K562 (cell line): ENCODE measurements at regions not wholly inside any gene's neighbourhood (a gene's known extent, or its start where the extent isn't known, plus 50 kb on each side); places are given as distances from the start of the nearest gene placed in this dataset.

Experiments
- ATAC-seq: fragments of 200-7000 bp; cut with Tn5 transposase; 3 replicates; pipeline ENCODE4 v1.9.1; 2020; ENCODE audit warnings: moderate library complexity
- BruUV-seq: library from RNA; stranded (reverse); fragments of 400-500 nt; replicated peaks from 2 replicates; lab custom pipeline; 2021; lab: Mats Ljungman, UMichigan
- CTCF ChIA-PET: fragments of 300-600 bp; formaldehyde crosslinking; extraction: SDS; loops from one replicate; lab custom pipeline; 2021; ENCODE audit warnings: low intra/inter-chr PET ratio; lab: Yijun Ruan, JAX
- POLR2A ChIA-PET: fragments of 300-600, 350-650 bp; sonication (Branson Sonifier 250); formaldehyde crosslinking; extraction: SDS; loops from one replicate; lab custom pipeline; 2021; ENCODE audit warnings: antibody characterized with exemption, inconsistent platforms; lab: Yijun Ruan, JAX
- DNase-seq, 4 experiments: peaks; one replicate each; pipeline versions ENCODE4 v3.0.0 to v3.0.0-alpha.2; 2011 to 2018; ENCODE audit warnings: low spot score in 3 of 4, mixed read lengths in 3 of 4; ENCODE audit errors: extremely low read depth in 1 of 4
- FAIRE-seq: peaks from 2 replicates; lab custom pipeline; 2011; peaks lifted over from hg19 to GRCh38; lab: Jason Lieb, UNC
- H2AFZ ChIP-seq: 2 replicates; pipeline ENCODE4 v1.6.0; 2011; ENCODE audit warnings: low read depth, low read length, control low read depth, inconsistent platforms
- H3K27ac ChIP-seq: fragments of 200-600 bp; 3 replicates; pipeline ENCODE4 v1.8.0; 2011; ENCODE audit warnings: low read depth, mild to moderate bottlenecking, control low read depth, inconsistent platforms, low read length, moderate library complexity, mixed read lengths; ENCODE audit errors: extremely low read depth
- H3K27me3 ChIP-seq, 2 experiments: fragments of 300-600 bp in 1 of 2; 2 replicates in 1 of 2; 3 replicates in 1 of 2; pipeline versions ENCODE4 v1.6.0 to v1.8.0; 2011; ENCODE audit warnings: inconsistent platforms in 2 of 2, low read length in 2 of 2, mild to moderate bottlenecking in 1 of 2, mixed read lengths in 1 of 2, moderate library complexity in 1 of 2; ENCODE audit not compliant: control insufficient read depth in 2 of 2, insufficient read depth in 2 of 2
- H3K36me3 ChIP-seq: fragments of 300-600 bp; 3 replicates; pipeline ENCODE4 v1.8.0; 2011; ENCODE audit warnings: mild to moderate bottlenecking, low read length, inconsistent platforms; ENCODE audit not compliant: control insufficient read depth, insufficient read depth
- H3K4me1 ChIP-seq, 2 experiments: fragments of 200-600 bp in 1 of 2; replicated peaks in 1 of 2; 2 replicates in 1 of 2; 3 replicates in 1 of 2; pipeline versions ENCODE4 v1.5.1 to v1.8.0; 2011; ENCODE audit warnings: inconsistent platforms in 2 of 2, low read length in 2 of 2, mild to moderate bottlenecking in 1 of 2, mixed read lengths in 1 of 2, moderate library complexity in 1 of 2; ENCODE audit not compliant: control insufficient read depth in 2 of 2, insufficient read depth in 2 of 2
- H3K4me2 ChIP-seq: 2 replicates; pipeline ENCODE4 v1.6.1; 2011; ENCODE audit warnings: low read length, control low read depth, inconsistent platforms, mixed read lengths; ENCODE audit not compliant: insufficient read depth
- H3K4me3 ChIP-seq: fragments of 200-600 bp; sonication (generic), shearing (Covaris generic); 2 replicates; pipeline ENCODE4 v1.5.1; 2016; ENCODE audit warnings: control low read depth, inconsistent platforms
- H3K79me2 ChIP-seq: fragments of 200-600 bp; 3 replicates; pipeline ENCODE4 v1.8.0; 2011; ENCODE audit warnings: low read length, inconsistent platforms; ENCODE audit not compliant: control insufficient read depth, insufficient read depth
- H3K9ac ChIP-seq, 2 experiments: 2 replicates each; pipeline versions ENCODE4 v1.6.0 to v1.6.1; 2011; ENCODE audit warnings: low read depth in 2 of 2, low read length in 2 of 2, control low read depth in 1 of 2, inconsistent platforms in 1 of 2, mild to moderate bottlenecking in 1 of 2, mixed read lengths in 1 of 2; ENCODE audit not compliant: insufficient read depth in 1 of 2
- H3K9me1 ChIP-seq: one replicate; pipeline ENCODE4 v1.6.0; 2011; ENCODE audit warnings: inconsistent platforms, mild to moderate bottlenecking, low read length, moderate library complexity; ENCODE audit not compliant: control insufficient read depth, insufficient read depth
- H3K9me3 ChIP-seq: replicated peaks from 2 replicates; pipeline ENCODE4 v1.5.1; 2011; ENCODE audit warnings: low read depth, low read length, inconsistent platforms; ENCODE audit not compliant: control insufficient read depth, insufficient read depth
- H4K20me1 ChIP-seq: replicated peaks from 2 replicates; pipeline ENCODE4 v1.6.1; 2011; ENCODE audit warnings: low read length, inconsistent platforms, mixed read lengths; ENCODE audit not compliant: control insufficient read depth, insufficient read depth
- BRCA1 ChIP-seq, 2 experiments: fragments of 450-650 bp in 1 of 2; sonication (generic) in 1 of 2; formaldehyde crosslinking in 1 of 2; IDR thresholded peaks; 2 replicates each; pipeline versions ENCODE4 v1.5.0 to v1.6.1; 2017 to 2020; ENCODE audit warnings: mild to moderate bottlenecking in 1 of 2, missing genetic modification reagents in 1 of 2
- CCNT2 ChIP-seq: IDR thresholded peaks from 2 replicates; pipeline ENCODE4 v1.6.1; 2011; ENCODE audit warnings: borderline replicate concordance, low read depth, mild to moderate bottlenecking, moderate library complexity, mixed read lengths, low read length; ENCODE audit not compliant: insufficient read length; ENCODE audit errors: extremely low read depth
- EP300 ChIP-seq: IDR thresholded peaks from 2 replicates; pipeline ENCODE4 v1.6.1; 2012; ENCODE audit warnings: low read length, improper control_type of control experiment
- FOXA3 ChIP-seq, 2 experiments: fragments of 450-650 bp in 1 of 2; sonication (generic) in 1 of 2; formaldehyde crosslinking; IDR thresholded peaks in 1 of 2; conservative IDR thresholded peaks in 1 of 2; 2 replicates each; pipeline versions ENCODE4 v1.4.0 to v1.8.0; 2020 to 2022; ENCODE audit warnings: mild to moderate bottlenecking in 2 of 2, missing genetic modification reagents in 1 of 2
- GABPB1 ChIP-seq: sonication (generic); formaldehyde crosslinking; IDR thresholded peaks from 2 replicates; pipeline ENCODE4 v1.8.0; 2022; ENCODE audit warnings: mild to moderate bottlenecking, missing genetic modification reagents
- HMBOX1 ChIP-seq: sonication (generic); IDR thresholded peaks from 2 replicates; pipeline ENCODE4 v1.6.1; 2016
- KLF6 ChIP-seq: fragments of 250-450 bp; sonication (Bioruptor Pico); IDR thresholded peaks from 2 replicates; pipeline ENCODE4 v1.4.0; 2020; ENCODE audit warnings: mild to moderate bottlenecking, moderate library complexity, borderline replicate concordance
- MYBL2 ChIP-seq, 2 experiments: fragments of 450-650 bp in 1 of 2; sonication (generic) in 1 of 2; formaldehyde crosslinking in 1 of 2; IDR thresholded peaks; 2 replicates each; pipeline versions ENCODE4 v1.6.1 to v1.8.1; 2017 to 2022; ENCODE audit warnings: borderline replicate concordance in 1 of 2, inconsistent platforms in 1 of 2, low read depth in 1 of 2, mild to moderate bottlenecking in 1 of 2, missing genetic modification reagents in 1 of 2, moderate library complexity in 1 of 2
- NEUROD1 ChIP-seq: fragments of 150-350 bp; IDR thresholded peaks from 2 replicates; pipeline ENCODE4 v1.6.1; 2014; ENCODE audit warnings: borderline replicate concordance, low read length, low read depth; ENCODE audit not compliant: partially characterized antibody
- SIN3B ChIP-seq: fragments of 450-650 bp; IDR thresholded peaks from 2 replicates; pipeline ENCODE4 v1.6.1; 2017; ENCODE audit warnings: low read depth, mild to moderate bottlenecking, moderate library complexity
- TRIM24 ChIP-seq, 2 experiments: fragments of 450-650 bp; IDR thresholded peaks; 2 replicates each; pipeline ENCODE4 v1.6.1; 2016
- ZKSCAN8 ChIP-seq: fragments of 200-800 bp; sonication (Bioruptor generic); IDR thresholded peaks from 2 replicates; pipeline ENCODE4 v1.6.1; 2016; ENCODE audit warnings: missing genetic modification characterization, missing compliant biosample characterization
- ZNF165 ChIP-seq: fragments of 250-450 bp; sonication (Bioruptor Pico); IDR thresholded peaks from 2 replicates; pipeline ENCODE4 v1.4.0; 2020; ENCODE audit warnings: borderline replicate concordance
- ZNF384 ChIP-seq: IDR thresholded peaks from 2 replicates; pipeline ENCODE4 v1.6.1; 2012; ENCODE audit warnings: low read depth, low read length, improper control_type of control experiment
- WGBS: fragments of 100-300 bp; shearing (Covaris generic); methylation state at CpG from one replicate; pipeline ENCODE4 v1.1.6; 2016; ENCODE audit warnings: low coverage, mixed read lengths; ENCODE audit not compliant: insufficient coverage; ENCODE audit errors: missing lambda C conversion rate; 5-methylcytosine and 5-hydroxymethylcytosine counted together
- in situ Hi-C: fragments of 300-500 bp; cut with MboI; formaldehyde crosslinking; loops from 4 replicates; pipeline ENCODE4 v1.15.0; 2018; ENCODE audit warnings: inconsistent platforms, mixed read lengths
- intact Hi-C: fragments of 100-400 bp; cut with micrococcal nuclease; formaldehyde crosslinking; loops from 2 replicates; pipeline ENCODE4 v1.14.2; 2022
- TF ChIP-seq, protein P1 (sequence below): sonication (generic); formaldehyde crosslinking; IDR thresholded peaks from 2 replicates; pipeline ENCODE4 v1.8.0; 2022; ENCODE audit warnings: missing genetic modification reagents, mild to moderate bottlenecking, borderline replicate concordance
- TF ChIP-seq, protein P2 (sequence below): fragments of 250-450 bp; sonication (Bioruptor Pico); IDR thresholded peaks from 2 replicates; pipeline ENCODE4 v1.4.0; 2020; ENCODE audit warnings: mild to moderate bottlenecking, moderate library complexity

DNA sequence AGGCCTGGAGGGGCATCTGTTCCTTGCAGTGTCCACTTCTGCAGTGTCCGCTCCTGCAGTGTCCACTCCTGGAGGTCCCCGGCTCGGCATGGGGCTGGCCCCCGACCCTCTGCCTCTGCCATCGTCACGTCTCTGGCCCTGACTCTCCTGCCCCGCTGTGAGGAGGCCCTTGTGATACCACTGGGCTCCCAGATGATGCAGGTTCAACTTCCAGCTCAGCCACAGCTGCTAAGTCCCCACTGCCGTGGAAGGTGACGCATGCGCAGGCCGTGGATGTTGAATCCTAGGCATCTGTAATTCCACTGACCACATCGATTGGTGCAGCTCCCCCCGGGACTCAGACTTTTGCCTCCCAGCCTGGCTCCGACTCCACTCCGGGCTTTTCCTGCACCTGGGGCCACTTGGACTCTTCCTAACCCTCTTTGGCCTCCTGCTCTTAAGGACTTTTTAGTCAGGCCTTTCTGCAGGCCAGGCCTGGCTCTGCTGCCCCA, 95.1 kb downstream of the GLRX3 start:
- no peak for DNase-seq
- no TSS peak for BruUV-seq
- in situ Hi-C loops (no loop called here), intact Hi-C loops (no loop called here)
- 35% methylated on average over 14 of the region's 15 CpGs for WGBS
- H3K27ac ChIP-seq = no peak overlapping the region
- no peaks in the 10 kb centered on the region for H3K79me2 ChIP-seq
- H3K4me1 ChIP-seq = no peaks in the 10 kb centered on the region
- no peak overlapping the region for H2AFZ ChIP-seq
- no peak overlapping the region for H3K4me2 ChIP-seq
- H3K9ac ChIP-seq = no peak overlapping the region
- no peak overlapping the region for H3K4me3 ChIP-seq
- no peaks in the 10 kb centered on the region for H3K36me3 ChIP-seq
- CTCF ChIA-PET = no interaction called here
- FAIRE-seq = no peak
- ATAC-seq = no peak
- peaks cover 0 to 22% of the 10 kb centered on the region in 2 experiments; a peak in 2 of 5 replicates for H3K27me3 ChIP-seq
- H3K9me1 ChIP-seq = no peaks in the 10 kb centered on the region
- POLR2A ChIA-PET = interaction anchor here (0.5 to 1.0 kb wide), 2 partner anchors 10 to 22 kb away, joined by 3 to 5 read pairs; no protein-coding TSS in a partner anchor
- no peaks in the 10 kb centered on the region; the same call in 1 of the 2 replicates for H4K20me1 ChIP-seq
- no peaks in the 10 kb centered on the region for H3K9me3 ChIP-seq
- TF ChIP-seq ZKSCAN8 (CRISPR knock-in tag) (no peak), HMBOX1 (no peak), TRIM24 (IDR thresholded peaks at IDR 0.05) (no peak), KLF6 (no peak), EP300 (no peak), GABPB1 (CRISPR knock-in tag) (no peak), BRCA1 (IDR thresholded peaks at IDR 0.05) (no peak), BRCA1 (CRISPR knock-in tag; IDR thresholded peaks at IDR 0.05) (no peak), ZNF165 (CRISPR knock-in tag) (no peak), ZNF384 (no peak), SIN3B (no peak), CCNT2 (no peak), MYBL2 (IDR thresholded peaks at IDR 0.05; ENCODE audit: low read depth) (no peak), MYBL2 (CRISPR knock-in tag; IDR thresholded peaks at IDR 0.05; ENCODE audit: borderline replicate concordance) (no peak), NEUROD1 (no peak), FOXA3 (CRISPR knock-in tag; conservative IDR thresholded peaks at IDR 0.05 in 1 of 2, IDR thresholded peaks at IDR 0.05 in 1 of 2) (no peak)
- TF ChIP-seq, protein P1, sequence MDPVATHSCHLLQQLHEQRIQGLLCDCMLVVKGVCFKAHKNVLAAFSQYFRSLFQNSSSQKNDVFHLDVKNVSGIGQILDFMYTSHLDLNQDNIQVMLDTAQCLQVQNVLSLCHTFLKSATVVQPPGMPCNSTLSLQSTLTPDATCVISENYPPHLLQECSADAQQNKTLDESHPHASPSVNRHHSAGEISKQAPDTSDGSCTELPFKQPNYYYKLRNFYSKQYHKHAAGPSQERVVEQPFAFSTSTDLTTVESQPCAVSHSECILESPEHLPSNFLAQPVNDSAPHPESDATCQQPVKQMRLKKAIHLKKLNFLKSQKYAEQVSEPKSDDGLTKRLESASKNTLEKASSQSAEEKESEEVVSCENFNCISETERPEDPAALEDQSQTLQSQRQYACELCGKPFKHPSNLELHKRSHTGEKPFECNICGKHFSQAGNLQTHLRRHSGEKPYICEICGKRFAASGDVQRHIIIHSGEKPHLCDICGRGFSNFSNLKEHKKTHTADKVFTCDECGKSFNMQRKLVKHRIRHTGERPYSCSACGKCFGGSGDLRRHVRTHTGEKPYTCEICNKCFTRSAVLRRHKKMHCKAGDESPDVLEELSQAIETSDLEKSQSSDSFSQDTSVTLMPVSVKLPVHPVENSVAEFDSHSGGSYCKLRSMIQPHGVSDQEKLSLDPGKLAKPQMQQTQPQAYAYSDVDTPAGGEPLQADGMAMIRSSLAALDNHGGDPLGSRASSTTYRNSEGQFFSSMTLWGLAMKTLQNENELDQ = no peak
- TF ChIP-seq, protein P2, sequence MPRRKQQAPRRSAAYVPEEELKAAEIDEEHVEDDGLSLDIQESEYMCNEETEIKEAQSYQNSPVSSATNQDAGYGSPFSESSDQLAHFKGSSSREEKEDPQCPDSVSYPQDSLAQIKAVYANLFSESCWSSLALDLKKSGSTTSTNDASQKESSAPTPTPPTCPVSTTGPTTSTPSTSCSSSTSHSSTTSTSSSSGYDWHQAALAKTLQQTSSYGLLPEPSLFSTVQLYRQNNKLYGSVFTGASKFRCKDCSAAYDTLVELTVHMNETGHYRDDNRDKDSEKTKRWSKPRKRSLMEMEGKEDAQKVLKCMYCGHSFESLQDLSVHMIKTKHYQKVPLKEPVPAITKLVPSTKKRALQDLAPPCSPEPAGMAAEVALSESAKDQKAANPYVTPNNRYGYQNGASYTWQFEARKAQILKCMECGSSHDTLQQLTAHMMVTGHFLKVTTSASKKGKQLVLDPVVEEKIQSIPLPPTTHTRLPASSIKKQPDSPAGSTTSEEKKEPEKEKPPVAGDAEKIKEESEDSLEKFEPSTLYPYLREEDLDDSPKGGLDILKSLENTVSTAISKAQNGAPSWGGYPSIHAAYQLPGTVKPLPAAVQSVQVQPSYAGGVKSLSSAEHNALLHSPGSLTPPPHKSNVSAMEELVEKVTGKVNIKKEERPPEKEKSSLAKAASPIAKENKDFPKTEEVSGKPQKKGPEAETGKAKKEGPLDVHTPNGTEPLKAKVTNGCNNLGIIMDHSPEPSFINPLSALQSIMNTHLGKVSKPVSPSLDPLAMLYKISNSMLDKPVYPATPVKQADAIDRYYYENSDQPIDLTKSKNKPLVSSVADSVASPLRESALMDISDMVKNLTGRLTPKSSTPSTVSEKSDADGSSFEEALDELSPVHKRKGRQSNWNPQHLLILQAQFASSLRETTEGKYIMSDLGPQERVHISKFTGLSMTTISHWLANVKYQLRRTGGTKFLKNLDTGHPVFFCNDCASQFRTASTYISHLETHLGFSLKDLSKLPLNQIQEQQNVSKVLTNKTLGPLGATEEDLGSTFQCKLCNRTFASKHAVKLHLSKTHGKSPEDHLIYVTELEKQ = no peak
